DMS153 treated with DMSO at 0.1 percent for 48 hours (cell line): ENCODE measurements at regions not wholly inside any gene's neighbourhood (a gene's known extent, or its start where the extent isn't known, plus 50 kb on each side); places are given as distances from the start of the nearest gene placed in this dataset.
A peak's percentile ranks its signal among the peaks of the same experiment; 100 is the strongest.
"Not testable (repeated sequence)": the region's sequence is repeated elsewhere in the genome, so short reads cannot be mapped to it uniquely, and the experiment has no call there.

Experiments used
- DNase-seq: peaks from one replicate; lab custom pipeline; 2025; ENCODE audit not compliant: unreplicated experiment; lab: John Stamatoyannopoulos, UW

DNA sequence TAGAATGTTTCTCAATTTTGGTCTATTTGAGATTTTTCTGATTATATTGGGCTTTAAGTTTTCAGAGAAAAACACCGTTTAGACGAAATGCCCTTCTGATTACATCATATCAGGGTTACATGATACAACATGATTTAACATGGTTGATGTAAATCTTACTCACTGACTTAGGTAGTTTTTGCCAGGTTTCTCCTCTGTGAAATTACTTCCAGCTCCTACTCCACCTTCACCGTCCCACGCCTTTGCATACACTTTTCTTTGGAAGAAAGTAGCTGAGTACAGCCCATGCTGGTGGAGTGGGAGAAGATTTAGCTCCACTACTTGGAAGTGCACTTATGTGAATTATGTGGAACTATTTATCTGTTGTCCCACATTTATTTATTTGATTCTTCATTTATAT is 433.2 kb upstream of the KLHL1 start:
- DNase-seq: no peak

GRCh38 chr13:70534466-70534865 is 426.2 kb upstream of the KLHL1 start:
- DNase-seq: no peak

GRCh38 chr13:70529652-70530051 is 421.4 kb upstream of the KLHL1 start:
- no peak for DNase-seq

DNA sequence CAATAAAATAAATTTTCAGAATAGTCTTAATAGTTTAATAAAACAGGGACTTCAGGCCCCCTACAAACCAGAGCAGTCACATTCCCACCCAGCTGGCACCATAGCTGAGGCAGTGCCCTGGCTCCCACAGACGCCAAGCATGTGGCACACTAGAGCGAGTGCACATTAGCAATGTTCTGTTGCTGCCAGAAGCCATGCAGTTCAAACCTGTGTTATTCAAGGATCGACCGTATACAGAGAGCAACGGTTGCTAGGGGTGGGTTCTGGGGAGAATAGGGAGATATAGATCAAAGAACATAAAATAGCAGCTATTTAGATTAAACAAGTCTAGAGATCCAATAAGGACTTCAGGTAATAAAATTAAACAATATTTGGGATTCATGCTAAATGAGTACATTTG is 419.3 kb upstream of the KLHL1 start:
- no peak for DNase-seq

DNA sequence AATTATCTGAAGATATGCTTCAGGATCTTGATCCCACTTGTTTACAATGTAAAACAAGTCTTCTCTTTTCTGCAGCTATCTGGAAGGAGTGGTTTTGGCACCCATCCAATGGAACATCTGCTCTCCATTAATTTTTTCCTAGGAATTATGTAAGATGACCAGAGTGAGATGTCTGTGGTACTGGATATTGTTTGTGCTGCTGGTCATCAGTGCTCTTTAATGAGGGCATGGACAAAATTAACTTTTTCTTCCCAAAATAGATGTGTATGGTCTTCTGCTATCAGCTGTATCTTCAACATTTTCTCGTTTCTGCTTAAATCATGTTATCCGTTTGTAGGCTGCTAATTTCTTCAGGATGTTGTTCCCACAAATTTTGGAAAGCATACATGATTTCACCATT is 415.4 kb upstream of the KLHL1 start:
- no peak for DNase-seq

GRCh38 chr13:70520275-70521036 is 412.2 kb upstream of the KLHL1 start:
- no peak for DNase-seq

DNA sequence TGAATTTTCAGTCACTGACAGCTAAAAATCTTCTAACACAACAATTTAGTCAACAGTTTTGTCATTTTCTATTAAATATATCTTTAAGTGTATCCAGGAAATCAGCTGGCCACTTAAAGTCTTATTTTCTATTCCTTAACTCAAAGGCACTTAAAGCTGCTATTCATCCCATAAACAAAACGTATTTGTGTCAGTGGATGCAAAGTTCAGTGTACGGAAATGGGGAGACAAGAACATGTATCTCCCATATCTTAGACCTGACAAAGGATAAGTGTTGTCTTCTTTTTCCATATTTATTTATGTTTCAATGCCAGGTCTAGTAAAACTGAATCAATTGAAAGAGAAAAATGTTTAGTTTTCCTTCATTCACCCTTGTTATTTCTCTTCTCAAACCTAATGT is 409.8 kb upstream of the KLHL1 start:
- DNase-seq: no peak

DNA sequence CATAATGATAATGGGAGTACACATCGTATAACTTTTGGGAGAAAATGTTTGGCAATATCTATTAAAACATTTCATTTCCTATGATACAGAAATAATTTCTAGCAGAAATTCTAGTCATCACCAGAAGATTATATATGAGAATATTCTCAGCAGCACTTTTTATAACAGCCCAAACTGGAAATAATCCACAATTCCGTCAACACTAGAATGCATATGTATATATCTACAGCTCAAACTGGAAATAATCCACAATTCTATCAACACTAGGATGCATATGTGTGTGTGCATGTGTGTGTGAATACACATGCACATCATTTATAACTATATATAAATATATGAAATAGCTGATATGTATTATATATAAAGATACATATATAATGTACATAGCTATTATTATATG is 408.0 kb upstream of the KLHL1 start:
- DNase-seq: no peak

- not testable (repeated sequence) for DNase-seq
Observed at GRCh38 chr13:70511861-70512417, 403.7 kb upstream of the KLHL1 start.

GRCh38 chr13:70505809-70506208 is 397.6 kb upstream of the KLHL1 start:
- DNase-seq: no peak

GRCh38 chr13:70502944-70503343 is 394.7 kb upstream of the KLHL1 start:
- no peak for DNase-seq

GRCh38 chr13:70490320-70490935 is 382.2 kb upstream of the KLHL1 start:
- no peak for DNase-seq

DNA sequence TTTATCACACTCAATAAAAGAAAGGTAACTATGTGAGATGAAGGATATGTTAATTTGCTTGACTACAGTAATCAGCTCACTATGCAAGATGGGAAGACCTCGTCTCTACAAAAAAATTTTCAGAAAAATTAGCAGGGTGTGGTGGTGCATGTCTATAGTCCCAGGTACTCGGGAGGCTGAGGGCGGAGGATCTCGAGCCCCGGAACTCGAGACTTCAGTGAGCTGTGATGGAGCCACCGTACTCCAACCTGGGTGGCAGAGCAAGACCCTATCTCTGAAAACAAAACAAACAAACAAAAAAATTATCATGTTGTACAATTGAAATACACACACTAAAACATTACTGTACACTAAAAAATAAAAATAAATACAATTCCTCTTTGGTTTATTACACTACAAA is 376.7 kb upstream of the KLHL1 start:
- no peak for DNase-seq

DNA sequence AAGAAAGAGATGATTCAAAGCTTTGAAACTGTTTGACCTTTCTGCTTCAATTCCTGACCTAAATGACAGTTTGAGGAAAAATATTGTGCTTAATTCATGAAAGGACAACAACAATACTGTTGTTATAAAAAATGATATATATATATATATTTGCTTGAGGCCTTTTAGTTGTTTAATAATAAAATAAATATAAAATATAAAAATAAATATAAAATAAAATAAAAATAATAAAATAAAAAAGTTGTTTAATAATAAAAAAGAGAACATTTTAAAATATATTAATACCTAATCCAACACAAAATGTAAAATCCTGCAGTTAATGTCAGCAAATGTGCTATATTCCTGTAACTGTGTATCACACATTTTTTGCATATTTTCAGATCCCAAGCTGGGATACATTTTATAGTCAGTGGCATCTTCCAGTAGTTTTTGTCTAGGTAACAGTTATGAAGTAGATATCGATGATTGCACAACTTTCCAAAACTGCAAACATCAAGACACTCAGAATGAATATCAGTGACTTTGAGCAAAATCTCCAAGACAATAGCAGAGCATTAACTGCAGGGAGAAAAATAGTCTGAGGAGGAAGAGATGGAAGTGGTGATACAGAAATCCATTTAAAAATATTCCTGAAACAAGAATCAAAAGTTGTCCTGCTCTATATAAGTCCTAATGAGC is 375.5 kb upstream of the KLHL1 start:
- no peak for DNase-seq

GRCh38 chr13:70473907-70474306 is 365.7 kb upstream of the KLHL1 start:
- no peak for DNase-seq

DNA sequence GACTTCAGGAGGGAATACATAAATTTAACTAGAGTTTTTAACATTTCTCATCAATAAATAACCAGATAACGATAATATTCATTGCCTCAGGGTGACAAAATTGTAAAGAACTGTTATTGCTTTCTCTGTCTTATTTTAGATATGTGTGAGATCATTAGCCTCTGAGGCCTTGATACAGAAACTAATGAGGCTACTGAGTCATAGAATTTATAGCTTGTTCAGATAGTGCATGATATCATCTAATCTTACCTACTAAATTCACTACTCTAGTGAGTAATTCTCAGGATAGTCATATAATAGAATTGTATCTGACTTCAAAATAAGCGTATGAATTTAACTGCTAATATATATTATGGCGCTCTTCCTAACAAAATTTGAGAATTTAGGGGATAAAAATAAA is 360.8 kb upstream of the KLHL1 start:
- DNase-seq: no peak

GRCh38 chr13:70457474-70457873 is 349.2 kb upstream of the KLHL1 start:
- no peak for DNase-seq

DNA sequence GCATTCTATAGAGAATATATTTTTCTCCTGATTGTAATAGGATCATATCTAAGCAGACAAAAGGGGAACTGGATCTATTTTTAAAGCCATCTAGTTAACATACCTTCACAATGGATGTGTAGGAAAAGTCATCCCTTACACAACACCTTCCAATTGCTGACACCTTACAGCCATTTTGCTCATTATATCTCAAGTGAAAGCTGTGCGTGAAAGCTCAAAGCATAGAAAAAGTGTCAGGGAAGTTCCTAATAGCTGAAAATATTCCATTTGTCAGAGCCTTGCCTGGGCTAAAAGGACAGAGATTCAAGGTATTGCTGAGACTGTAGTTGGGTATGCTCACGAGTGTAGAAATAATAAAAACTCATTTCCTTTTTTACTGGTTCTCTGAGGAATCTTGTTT is 340.6 kb upstream of the KLHL1 start:
- DNase-seq: no peak

GRCh38 chr13:70432276-70432805 is 324.1 kb upstream of the KLHL1 start:
- DNase-seq: no peak

- no peak for DNase-seq
Observed at GRCh38 chr13:70430256-70430655, 322.0 kb upstream of the KLHL1 start.

DNA sequence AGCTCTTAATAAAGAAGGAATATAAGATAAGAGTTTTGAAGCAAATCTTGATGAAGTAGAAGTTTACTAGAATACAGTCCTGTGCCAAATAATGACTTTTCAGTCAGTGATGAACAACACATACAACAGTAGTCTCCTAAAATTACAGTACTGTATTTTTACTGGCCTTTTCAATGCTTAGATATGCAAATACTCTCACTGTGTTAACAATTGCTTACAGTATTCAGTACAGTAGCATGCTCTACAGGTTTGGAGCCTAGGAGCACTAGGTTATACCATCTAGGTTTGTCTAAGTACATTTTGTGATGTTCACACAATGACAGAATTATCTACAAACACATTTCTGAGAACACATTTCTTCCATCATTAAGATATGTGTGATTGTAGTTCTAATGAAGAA is 316.7 kb upstream of the KLHL1 start:
- DNase-seq: no peak

DNA sequence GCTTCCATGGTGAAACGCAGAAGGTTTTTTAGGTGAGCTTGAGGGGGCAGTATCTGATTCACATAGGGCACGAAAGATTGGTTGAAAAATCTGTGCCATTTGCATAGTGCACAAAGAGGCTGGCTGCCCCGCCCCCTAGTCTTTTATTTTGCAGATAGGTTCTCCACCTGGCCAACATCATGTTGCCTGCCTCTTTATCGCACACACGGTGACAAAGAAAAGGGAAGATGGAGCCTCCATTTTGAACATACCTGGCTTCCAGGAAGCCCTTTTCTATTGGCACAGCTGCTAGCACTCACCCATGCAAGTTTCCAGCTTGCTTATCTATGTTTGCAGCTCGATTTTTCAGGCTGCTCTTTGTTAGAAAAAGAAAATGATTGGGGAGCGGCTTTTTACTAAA is 316.2 kb upstream of the KLHL1 start:
- DNase-seq: peak; percentile 49
